Neural cell (in vitro differentiated cells): ENCODE measurements at regions not wholly inside any gene's neighbourhood (a gene's known extent, or its start where the extent isn't known, plus 50 kb on each side); places are given as distances from the start of the nearest gene placed in this dataset.

Experiments used
- CTCF ChIP-seq: fragments of 450-650 bp; IDR thresholded peaks from 2 replicates; pipeline ENCODE4 v1.5.1; 2014; ENCODE audit warnings: antibody characterized with exemption, mild to moderate bottlenecking, moderate library complexity; ENCODE audit not compliant: poor library complexity, severe bottlenecking
- EZH2 ChIP-seq: fragments of 200-600, 300-800 bp; shearing (Covaris generic), sonication (generic); IDR thresholded peaks from 2 replicates; pipeline ENCODE4 v1.6.1; 2014; ENCODE audit warnings: antibody characterized with exemption, low read length, borderline replicate concordance, mild to moderate bottlenecking; ENCODE audit not compliant: insufficient read depth, poor library complexity, severe bottlenecking
- MXI1 ChIP-seq: fragments of 450-650 bp; conservative IDR thresholded peaks from 2 replicates; pipeline ENCODE4 v1.6.1; 2014; ENCODE audit warnings: antibody characterized with exemption, mild to moderate bottlenecking; ENCODE audit not compliant: poor library complexity, severe bottlenecking
- POLR2AphosphoS5 ChIP-seq: IDR thresholded peaks from 2 replicates; pipeline ENCODE4 v1.6.1; 2012
- RAD21 ChIP-seq: fragments of 450-650 bp; conservative IDR thresholded peaks from 2 replicates; pipeline ENCODE4 v1.6.1; 2014; ENCODE audit warnings: antibody characterized with exemption, mild to moderate bottlenecking, moderate library complexity
- REST ChIP-seq: IDR thresholded peaks from 2 replicates; pipeline ENCODE4 v1.6.1; 2012; ENCODE audit warnings: borderline replicate concordance
- SMC3 ChIP-seq: fragments of 450-650 bp; conservative IDR thresholded peaks from 2 replicates; pipeline ENCODE4 v1.6.1; 2014; ENCODE audit warnings: antibody characterized with exemption, mild to moderate bottlenecking, moderate library complexity; ENCODE audit not compliant: poor library complexity
- TAF1 ChIP-seq: IDR thresholded peaks from 2 replicates; pipeline ENCODE4 v1.6.1; 2012; ENCODE audit warnings: low read depth

DNA sequence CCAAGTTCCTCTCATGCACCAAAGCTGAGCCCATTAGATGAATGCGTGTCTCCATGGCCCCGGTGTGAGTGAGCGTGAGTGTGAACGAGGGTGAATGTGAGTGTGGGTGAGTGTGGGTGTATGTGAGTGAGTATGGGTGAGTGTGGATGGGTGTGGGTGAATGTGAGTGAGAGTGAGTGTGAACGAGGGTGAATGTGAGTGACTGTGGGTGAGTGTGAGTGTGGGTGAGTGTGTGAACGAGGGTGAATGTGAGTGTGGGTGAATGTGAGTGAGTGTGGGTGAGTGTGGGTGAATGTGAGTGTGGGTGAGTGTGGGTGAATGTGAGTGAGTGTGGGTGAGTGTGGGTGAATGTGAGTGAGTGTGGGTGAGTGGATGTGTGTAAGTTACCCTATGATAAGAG lies 1521.8 kb upstream of the TENM3 start:
- TF ChIP-seq SMC3 (no peak), TAF1 (no peak), CTCF (no peak), POLR2AphosphoS5 (no peak), REST (no peak), EZH2 (no peak), RAD21 (no peak), MXI1 (no peak)
